Motor neuron (in vitro differentiated cells): ENCODE measurements at regions not wholly inside any gene's neighbourhood (a gene's known extent, or its start where the extent isn't known, plus 50 kb on each side); places are given as distances from the start of the nearest gene placed in this dataset.

Source experiments
- ATAC-seq, 8 experiments: fragments of 200-7000 bp; cut with Tn5 transposase; replicated peaks in 6 of 8; 2 replicates each; pipeline ENCODE4 v1.8.0; 2021; ENCODE audit warnings: mild to moderate bottlenecking in 8 of 8, moderate library complexity in 8 of 8
- H3K27ac ChIP-seq, 2 donors: fragments of 250-450 bp; sonication (Bioruptor Pico); 2 replicates each; pipeline ENCODE4 v1.9.0; 2021; ENCODE audit warnings: antibody characterized with exemption in 2 of 2, mild to moderate bottlenecking in 2 of 2, moderate library complexity in 1 of 2
- H3K4me1 ChIP-seq, 2 donors: fragments of 250-450 bp; sonication (Bioruptor Pico); replicated peaks in 1 of 2; 2 replicates each; pipeline ENCODE4 v1.6.1; 2021; ENCODE audit warnings: antibody characterized with exemption in 2 of 2, mild to moderate bottlenecking in 2 of 2, moderate library complexity in 1 of 2
- H3K4me3 ChIP-seq, 5 donors: fragments of 250-450 bp; sonication (Bioruptor Pico); 2 replicates each; pipeline ENCODE4 v1.9.0; 2021; ENCODE audit warnings: antibody characterized with exemption in 5 of 5, mild to moderate bottlenecking in 5 of 5, moderate library complexity in 4 of 5
- WGBS, 10 experiments: fragments of 450-650 bp; shearing (Covaris generic); methylation state at CpG; one replicate each; pipeline ENCODE4 v1.0.0; 2022; 5-methylcytosine and 5-hydroxymethylcytosine counted together
- in situ Hi-C, 9 experiments: fragments of 400-800 bp; cut with MboI; loops; one replicate each; pipeline ENCODE4 v1.15.0; 2021; ENCODE audit warnings: low sequenced_read_pairs in 9 of 9, low pct_unique_long_range_greater_than_20kb in 2 of 9; ENCODE audit not compliant: unreplicated experiment in 9 of 9

DNA sequence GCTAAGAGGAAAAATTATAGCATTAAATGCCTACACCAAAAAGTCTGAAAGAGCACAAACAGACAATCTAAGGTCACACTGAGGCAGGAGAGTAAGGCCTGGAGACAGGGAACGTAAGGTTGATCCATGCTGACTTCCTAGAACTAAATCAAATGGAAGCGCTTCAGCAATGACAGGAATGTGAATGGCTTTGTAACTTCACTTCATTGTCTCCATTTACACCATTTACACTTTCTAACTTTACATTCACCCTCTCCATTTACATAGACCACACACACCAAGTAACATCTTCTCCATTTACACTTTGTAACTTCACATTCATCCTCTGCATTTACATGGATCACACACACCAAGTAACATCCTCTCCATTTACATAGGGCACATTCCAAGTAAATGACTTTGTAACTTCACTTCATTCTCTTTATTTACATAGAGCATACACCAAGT is 103.1 kb upstream of the SPATS2L start:
- peak in 7 of 8 experiments; percentile 27 to 99 (median 55) for ATAC-seq
- H3K4me1 ChIP-seq = peaks cover 0 to 2% of the 10 kb centered on the region in 2 donors

DNA sequence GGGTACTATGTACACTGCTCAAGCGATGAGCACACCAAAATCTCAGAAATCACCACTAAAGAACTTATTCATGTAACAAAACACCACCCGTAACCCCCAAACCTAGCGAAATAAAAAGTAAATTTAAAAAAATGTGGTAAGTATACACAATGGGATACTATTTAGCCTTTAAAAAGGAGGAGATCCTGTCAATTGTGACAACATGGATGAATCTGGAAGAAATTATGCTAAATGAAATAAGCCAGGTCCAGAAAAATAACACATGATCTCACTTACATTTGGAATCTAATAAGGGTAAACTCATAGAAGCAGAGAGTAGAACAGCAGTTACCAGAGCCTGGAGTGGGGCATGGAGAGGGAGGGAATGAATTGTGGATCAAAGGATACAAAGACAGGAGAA is 98.5 kb upstream of the SPATS2L start:
- WGBS, 10 experiments = 0 to 82% (median 62%) methylated on average over 1 to 3 of the region's 3 CpGs; no CpG with 5 or more reads in 1 of the 10 experiments
- ATAC-seq = no peak

More for the DNA sequence above, 103.1 kb upstream of the SPATS2L start:
- WGBS, 10 experiments = 17 to 48% (median 38%) methylated on average over 1 to 2 of the region's 2 CpGs; no CpG with 5 or more reads in 3 of the 10 experiments
- Histone ChIP-seq H3K4me3 (no peak overlapping the region), H3K27ac (no peak overlapping the region)
- in situ Hi-C loops = no loop called here

DNA sequence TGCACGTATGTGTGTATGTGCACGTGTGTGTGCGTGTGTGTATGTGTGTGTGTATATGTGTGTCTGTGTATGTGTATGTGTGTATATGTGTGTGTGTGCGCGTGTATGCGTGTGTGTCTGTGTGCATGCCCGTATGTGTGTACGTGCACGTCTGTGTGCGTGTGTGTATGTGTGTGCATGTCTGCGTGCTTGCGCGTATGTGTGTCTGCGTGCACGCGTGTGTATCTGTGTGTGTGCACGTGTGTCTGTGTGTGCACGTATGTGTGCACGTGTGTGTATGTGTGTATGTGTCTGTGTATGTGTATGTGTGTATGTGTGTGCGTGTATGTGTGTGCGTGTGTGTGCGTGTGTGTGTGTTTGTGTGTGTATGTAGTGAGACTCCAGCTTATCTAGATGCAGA is 97.5 kb upstream of the SPATS2L start:
- in situ Hi-C loops = no loop called here
- no peak for ATAC-seq

More for the DNA sequence above, 98.5 kb upstream of the SPATS2L start:
- H3K4me1 ChIP-seq = peaks cover 2 to 4% of the 10 kb centered on the region in 2 donors
- H3K27ac ChIP-seq = no peak overlapping the region
- H3K4me3 ChIP-seq = no peak overlapping the region
- in situ Hi-C loops = no loop called here

DNA sequence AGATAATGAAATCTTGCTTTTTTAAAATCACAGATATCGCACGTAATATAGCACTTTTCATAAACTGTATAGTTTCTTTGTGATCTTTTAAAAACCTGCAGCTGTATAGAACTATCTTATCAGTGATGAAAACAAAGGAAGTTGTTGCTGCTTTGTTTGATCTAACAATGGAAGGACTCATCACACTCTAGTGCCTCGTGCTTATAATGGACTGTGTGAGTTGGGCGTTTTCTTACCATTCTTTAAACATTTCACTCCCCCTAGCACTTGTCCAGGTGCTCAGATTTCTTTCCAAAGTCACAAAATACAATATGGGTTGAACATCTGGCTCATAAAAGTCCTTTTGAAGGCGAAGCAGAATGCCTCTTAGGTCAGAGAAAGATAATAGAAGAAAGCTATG is 94.8 kb upstream of the SPATS2L start:
- ATAC-seq = peak in 1 of 8 experiments; percentile 65
- no peak overlapping the region for H3K27ac ChIP-seq
- no peak overlapping the region for H3K4me3 ChIP-seq
- H3K4me1 ChIP-seq = peaks cover 0 to 9% of the 10 kb centered on the region in 2 donors
- in situ Hi-C loops = no loop called here
- WGBS, 10 experiments = 48 to 100% (median 65%) methylated on average over 2 to 5 of the region's 5 CpGs

More for the DNA sequence above, 97.5 kb upstream of the SPATS2L start:
- no peak overlapping the region for H3K4me3 ChIP-seq
- H3K4me1 ChIP-seq = peaks cover 0 to 9% of the 10 kb centered on the region in 2 donors
- H3K27ac ChIP-seq = no peak overlapping the region
- WGBS, 10 experiments = 80 to 100% (median 98%) methylated on average over 3 to 10 of the region's 22 CpGs; no CpG with 5 or more reads in 3 of the 10 experiments

DNA sequence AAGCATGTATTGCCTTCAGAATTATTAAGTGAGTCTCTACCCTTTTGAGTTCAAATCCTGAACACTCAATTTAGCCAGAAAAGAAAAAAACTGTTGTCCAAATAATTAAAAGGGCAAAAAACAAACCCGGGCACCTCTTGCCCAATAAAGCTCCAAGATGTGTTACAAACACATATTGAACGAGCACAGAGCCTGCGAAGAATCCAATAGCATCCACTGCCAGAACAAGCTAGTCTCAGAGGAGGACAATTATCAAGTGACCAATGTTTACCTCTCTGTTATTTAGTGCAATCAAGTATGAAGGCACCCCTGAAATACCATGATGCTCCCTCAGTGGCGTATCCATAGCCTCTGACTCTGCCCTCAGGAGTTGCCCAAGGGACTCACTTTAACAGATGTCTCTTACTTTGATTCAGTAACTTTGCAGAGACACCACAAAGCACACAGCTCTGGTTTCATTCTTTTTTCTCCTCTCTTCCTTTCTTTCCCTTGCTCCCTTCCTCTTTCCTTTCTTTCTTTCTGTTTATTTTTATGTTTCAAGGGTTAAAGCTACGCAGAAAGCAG is 93.5 kb upstream of the SPATS2L start:
- in situ Hi-C loops = no loop called here
- WGBS, 10 experiments = 30 to 97% (median 86%) methylated on average over 1 to 5 of the region's 5 CpGs
- Histone ChIP-seq H3K4me3 (no peak overlapping the region), H3K27ac (no peak overlapping the region), H3K4me1 (peaks cover 0 to 16% of the 10 kb centered on the region in 2 donors)
- no peak for ATAC-seq

DNA sequence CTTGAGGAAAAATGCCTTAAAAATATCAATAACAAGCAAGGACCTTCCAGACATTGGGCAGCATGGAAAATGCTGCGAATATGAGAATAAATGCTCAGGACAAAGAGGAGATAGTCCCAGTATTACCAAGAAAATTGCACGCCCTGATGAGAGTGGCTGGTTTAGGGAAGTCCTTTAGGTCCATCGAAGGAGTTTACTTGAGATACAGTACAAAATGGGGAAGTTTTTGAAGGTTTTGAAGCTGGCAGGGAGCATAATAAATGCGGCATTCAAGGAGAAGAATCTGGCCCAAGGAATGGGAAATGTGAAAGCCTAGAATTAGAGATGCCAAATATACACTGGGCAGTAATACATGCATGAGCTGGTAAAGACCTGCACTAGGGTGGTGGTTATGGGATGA is 90.2 kb upstream of the SPATS2L start:
- H3K4me3 ChIP-seq = no peak overlapping the region
- in situ Hi-C loops = no loop called here
- ATAC-seq = no peak
- peaks cover 0 to 32% of the 10 kb centered on the region in 2 donors for H3K4me1 ChIP-seq
- WGBS, 10 experiments = 50 to 100% (median 82%) methylated on average over 2 to 4 of the region's 4 CpGs; no CpG with 5 or more reads in 2 of the 10 experiments
- H3K27ac ChIP-seq = no peak overlapping the region

DNA sequence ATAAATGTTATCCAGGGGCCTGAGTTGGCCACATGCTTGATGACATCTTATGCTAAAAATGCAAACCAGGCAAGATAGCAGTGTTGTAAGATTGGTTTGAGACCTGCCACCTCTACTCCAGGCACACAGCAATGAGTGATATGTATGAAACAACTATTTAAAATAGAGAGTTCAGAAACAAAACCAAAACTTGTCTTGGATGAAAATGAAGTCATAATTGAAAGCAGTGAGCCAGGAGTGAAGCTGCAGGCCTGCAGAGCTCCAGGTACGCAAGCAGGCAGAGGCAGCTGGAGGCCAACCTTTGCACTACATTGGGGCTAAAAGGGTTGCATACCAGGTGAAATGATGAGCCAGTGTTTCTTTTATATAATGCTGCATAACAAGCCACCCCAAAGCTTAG is 89.2 kb upstream of the SPATS2L start:
- Histone ChIP-seq H3K27ac (peak overlapping the region in 1 of 2 donors; percentile 38), H3K4me1 (peaks cover 0 to 28% of the 10 kb centered on the region in 2 donors), H3K4me3 (no peak overlapping the region)
- 88 to 100% (median 100%) methylated on average over 1 of the region's 1 CpG; no CpG with 5 or more reads in 3 of the 10 experiments for WGBS, 10 experiments
- in situ Hi-C loops = no loop called here
- no peak for ATAC-seq

DNA sequence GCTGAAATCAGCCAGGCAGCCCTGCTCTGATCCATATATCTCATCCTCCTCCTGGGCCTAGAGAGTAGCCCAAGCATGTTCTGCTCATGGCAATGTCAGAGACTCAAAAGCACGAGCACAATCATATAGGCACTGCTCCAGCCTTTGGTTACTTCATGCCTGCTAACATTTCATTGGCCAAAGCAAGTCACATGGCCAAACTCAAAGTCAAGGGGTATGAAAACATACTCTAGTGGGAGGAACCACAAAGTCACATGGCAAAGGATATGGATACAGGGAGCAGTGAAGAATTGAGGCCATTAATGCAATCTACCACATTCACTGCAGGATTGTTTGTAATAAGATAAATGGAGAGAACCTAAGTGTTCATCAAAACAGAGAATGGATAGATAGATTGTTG is 87.8 kb upstream of the SPATS2L start:
- Histone ChIP-seq H3K27ac (no peak overlapping the region), H3K4me1 (peaks cover 0 to 24% of the 10 kb centered on the region in 2 donors), H3K4me3 (no peak overlapping the region)
- 86 to 100% (median 100%) methylated on average over 1 of the region's 1 CpG; no CpG with 5 or more reads in 6 of the 10 experiments for WGBS, 10 experiments
- in situ Hi-C loops = no loop called here
- ATAC-seq = no peak

DNA sequence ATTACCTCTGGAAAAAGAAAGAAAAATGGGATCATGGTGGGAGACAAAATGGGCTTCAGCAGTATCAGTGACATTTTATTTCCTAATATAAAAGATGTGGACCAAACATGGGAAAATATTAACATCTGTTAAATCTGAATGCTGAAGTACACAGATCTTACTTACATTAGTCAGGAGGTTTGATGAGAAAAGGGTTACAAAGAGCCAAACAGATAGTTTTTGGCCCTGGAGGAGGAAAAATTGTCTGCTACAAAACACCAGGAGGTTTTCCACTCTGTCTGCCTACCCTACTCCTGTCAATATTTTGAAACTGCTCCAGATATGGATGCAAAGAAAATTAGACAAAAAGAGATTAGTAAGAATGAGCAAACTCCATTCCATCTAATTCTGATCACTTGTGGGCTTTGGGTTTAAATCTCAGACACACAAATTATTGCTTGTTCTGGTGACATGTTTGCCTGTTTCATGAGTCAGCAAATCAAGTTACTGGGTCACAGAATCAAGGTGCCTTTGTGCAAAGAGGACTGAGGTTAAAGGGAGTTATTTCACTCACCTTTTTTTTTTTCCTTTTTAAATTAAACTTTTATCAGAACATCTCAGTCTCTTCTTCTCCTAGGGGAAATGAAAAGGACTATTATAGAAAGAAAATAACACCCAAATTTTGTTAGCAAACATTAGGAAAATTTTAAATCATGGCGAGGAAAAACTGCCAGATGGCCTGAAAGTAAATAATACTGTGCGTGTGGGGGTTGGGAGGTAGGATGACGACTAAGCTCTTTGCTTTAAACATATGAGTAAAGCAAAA is 87.0 kb upstream of the SPATS2L start:
- Histone ChIP-seq H3K4me3 (no peak overlapping the region), H3K4me1 (peaks cover 0 to 23% of the 10 kb centered on the region in 2 donors), H3K27ac (no peak overlapping the region)
- no peak for ATAC-seq
- in situ Hi-C loops = no loop called here
- 0 to 58% (median 51%) methylated on average over 2 to 3 of the region's 3 CpGs; no CpG with 5 or more reads in 1 of the 10 experiments for WGBS, 10 experiments

DNA sequence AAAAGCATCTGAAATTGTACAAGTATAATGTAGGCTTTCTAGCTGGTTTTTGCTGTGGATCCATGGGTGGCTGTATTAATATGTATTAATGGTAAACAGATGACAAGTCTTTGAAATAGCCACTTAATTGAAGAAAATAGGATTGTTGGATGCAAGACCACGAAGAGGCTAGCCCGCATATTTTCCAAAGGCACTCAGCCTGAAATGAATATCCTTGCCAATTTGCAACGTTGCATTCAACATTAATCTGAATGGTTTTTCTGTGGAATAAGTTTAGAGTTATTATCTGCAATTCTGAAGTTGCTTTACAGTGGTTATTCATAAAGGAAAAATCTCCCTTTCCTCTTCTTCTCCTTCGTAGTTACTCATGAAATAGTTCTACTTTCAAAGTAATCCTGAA is 86.2 kb upstream of the SPATS2L start:
- in situ Hi-C loops = no loop called here
- Histone ChIP-seq H3K27ac (no peak overlapping the region), H3K4me3 (no peak overlapping the region), H3K4me1 (peaks cover 0 to 23% of the 10 kb centered on the region in 2 donors)
- ATAC-seq = no peak
- 7 to 91% (median 55%) methylated on average over 3 to 4 of the region's 4 CpGs; no CpG with 5 or more reads in 1 of the 10 experiments for WGBS, 10 experiments

DNA sequence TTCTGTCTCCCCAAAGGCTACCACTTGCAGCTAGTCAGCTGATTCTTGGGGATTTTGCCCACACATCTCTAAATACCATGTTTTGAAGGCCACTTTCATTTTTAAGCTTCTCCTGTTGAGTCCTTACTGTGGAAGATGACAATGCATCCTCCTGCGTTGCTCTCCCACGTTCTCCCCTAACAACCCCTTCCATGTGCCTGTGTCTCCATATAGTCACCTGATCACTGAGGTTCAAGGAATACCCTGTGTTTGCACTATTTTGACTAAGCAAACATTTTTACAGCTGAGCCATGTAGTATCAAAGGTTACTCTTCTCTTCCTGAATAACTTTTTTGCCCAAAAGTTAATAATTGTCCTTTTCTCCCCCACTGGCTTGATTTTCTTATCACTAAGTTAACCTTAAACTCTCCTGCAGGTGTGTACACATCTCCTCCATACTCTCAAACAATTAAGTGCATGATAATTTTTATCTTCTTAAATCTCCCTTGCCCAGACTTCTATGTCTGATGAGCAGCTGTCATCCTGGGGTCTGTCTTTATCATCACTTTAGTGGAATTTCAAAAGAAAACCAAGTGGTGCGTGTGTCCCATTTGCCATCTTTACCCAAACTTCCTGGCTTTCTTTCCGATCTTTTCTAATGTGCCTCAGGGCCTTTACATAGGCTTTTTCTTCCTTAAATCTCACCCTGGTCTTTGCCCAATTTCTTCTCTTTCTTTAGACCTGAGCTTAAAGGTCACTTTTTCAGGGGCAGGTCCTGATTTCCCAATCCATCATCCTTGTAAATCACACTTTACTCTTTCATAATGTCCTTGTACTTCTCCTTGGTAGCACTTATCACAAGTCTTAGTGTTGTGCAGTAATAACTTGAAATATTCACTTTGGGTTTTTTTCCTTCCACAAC is 85.2 kb upstream of the SPATS2L start:
- no peak for ATAC-seq
- Histone ChIP-seq H3K4me3 (no peak overlapping the region), H3K4me1 (peaks cover 7 to 30% of the 10 kb centered on the region in 2 donors), H3K27ac (no peak overlapping the region)
- in situ Hi-C loops = no loop called here
- 84 to 100% (median 96%) methylated on average over 1 to 4 of the region's 4 CpGs; no CpG with 5 or more reads in 2 of the 10 experiments for WGBS, 10 experiments

DNA sequence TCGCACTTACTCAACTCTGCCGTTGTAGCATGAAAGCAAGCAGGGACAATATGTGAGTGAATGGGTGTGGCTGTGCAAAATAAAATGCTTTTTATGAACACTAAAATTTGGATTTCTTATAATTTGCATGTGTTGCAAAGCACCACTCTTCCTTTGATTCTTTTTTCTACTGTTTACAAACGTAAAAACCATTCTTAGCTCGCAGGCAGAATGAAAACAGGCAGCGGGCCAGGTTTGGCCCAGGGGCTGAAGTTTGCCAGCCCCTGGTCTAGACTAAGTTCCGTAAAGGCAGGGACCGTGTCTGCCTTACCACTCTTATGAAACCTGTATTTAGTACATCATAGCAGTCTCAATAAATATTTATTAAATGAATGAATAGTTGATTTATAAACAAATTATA is 83.7 kb upstream of the SPATS2L start:
- peak in 1 of 8 experiments; percentile 63 for ATAC-seq
- Histone ChIP-seq H3K4me1 (peaks cover 15 to 26% of the 10 kb centered on the region in 2 donors), H3K27ac (no peak overlapping the region), H3K4me3 (no peak overlapping the region)
- WGBS, 10 experiments = 19 to 81% (median 76%) methylated on average over 4 to 7 of the region's 7 CpGs; no CpG with 5 or more reads in 1 of the 10 experiments
- in situ Hi-C loops = no loop called here
